Dedifferentiated amniotic fluid mesenchymal stem cell (primary cell): ENCODE measurements at regions not wholly inside any gene's neighbourhood (a gene's known extent, or its start where the extent isn't known, plus 50 kb on each side); places are given as distances from the start of the nearest gene placed in this dataset.

Experiments used
- DNase-seq: peaks from one replicate; pipeline ENCODE4 v3.0.0-alpha.2; 2016; ENCODE audit errors: extremely low spot score

DNA sequence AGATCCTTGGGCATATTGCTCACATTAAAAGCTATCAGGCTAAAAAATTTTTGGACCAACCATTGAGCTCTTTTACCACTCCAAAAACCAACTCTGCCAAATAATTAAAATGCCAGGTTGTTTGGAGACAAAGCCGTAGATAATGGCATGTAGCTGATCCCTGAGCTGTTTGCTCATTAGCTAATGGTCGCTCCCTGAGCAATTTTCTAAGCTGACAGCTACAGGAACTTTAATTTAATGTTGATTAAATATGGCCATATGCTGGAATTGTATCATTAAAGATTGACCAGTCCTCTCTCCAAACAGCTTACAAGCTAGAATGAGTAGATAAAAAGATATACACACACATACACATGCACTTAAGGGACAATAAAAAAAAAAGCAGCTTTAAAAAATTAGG lies 216.2 kb upstream of the ARHGAP20 start:
- DNase-seq = no peak

DNA sequence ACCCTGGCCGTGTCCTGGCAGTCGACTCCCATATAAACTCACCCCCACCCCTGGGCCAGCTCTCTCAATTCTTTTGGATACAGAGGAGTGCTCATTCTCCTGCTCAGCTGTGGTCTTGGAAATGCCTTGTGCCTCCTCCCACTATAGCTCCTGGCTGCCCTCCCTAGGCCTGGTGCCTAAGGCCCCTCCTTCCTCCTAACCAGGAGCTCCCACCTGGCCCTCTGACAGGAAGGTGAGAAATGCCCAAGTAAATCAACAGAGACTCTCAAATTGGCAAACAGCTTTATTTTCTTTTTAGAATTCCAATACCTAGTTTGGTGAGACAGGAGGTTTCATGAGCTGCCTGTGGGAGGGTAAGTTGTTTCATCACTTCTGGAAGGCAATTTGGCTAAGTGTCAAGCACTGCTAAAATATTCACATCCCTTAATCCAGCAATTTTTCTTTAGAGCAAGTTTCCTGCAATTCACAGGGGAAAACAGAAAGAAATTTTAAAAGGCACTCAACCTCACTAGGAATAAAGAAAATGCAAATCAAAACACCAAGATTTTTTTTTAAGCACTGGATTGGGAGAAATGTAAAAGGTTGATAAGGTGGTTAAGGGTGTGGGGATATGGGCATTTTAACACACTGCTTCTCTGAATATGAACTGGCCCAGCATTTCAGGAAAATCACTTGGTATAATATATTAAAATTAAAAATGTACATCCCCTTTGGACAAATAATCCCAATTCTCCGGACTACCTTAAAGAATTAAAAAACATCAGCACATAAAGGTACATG lies 209.7 kb upstream of the ARHGAP20 start:
- DNase-seq = peak; percentile 45

DNA sequence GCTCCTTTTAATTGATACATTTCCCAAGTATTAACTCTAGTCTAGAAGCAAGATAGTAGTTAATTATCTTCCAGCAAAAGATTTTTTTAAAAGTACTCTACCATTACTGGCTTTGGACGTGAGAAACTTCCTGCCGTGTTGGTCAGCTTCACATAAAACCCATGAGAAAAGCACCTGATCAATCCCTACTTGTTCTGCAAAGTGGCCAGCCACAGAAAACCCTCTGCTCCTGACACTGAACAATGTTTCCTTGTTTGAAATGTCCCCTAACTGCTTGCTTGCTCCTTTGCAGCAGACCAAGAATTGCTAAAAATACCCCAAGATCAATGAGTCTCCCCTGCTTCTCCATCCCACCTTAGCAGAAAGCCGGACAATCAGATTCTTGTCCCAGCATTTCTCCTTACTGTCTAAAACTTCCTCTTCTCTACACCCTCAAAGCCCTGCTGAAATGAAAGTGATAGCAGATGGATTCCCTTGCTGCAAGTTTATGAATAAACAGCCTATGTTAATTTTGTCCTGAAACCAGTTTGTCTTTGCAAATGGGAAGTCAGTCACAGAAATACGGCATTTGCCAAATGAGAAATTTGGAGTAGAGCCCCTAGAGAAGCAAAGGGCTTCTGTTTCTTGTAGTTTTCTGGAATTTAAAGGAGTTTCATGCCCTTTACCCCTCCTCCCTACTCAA lies 207.1 kb upstream of the ARHGAP20 start:
- DNase-seq = no peak

DNA sequence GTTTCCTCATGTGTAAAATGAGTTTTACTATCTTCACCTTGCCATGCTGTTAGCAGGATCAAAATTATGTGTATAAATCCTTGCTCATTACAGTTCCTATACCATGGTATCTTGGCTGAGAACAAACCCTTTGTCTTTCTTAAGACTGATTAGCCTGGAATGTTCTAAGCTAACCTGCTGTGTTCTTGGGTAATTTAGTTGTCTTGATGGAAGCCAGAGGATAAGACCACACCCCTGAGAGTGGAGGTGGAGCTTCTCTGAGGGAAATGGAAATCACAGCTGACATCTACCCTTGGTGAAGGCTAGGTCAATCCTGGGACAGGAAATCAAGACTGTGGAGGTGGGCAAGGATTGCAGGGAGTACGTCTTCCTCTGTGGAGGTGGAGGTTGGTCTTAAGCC lies 206.1 kb upstream of the ARHGAP20 start:
- no peak for DNase-seq

DNA sequence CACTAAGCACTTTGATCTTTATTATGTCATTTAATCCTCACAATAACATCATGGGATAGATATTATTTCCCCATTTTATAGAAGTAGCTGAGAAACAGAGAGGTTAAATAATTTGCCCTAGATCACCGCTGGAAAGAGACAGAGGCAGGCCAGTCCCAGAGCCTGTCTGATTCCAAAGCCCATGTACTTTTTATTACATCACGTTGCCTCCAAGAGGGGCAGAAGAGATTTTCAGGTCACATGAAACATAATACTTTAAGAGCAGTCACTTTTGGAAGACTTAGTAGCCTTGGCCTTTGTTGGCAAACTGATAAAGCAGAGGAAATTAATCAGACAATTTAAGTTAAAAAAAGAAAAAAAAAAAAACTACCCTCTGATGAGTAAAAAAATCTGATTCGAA lies 200.2 kb upstream of the ARHGAP20 start:
- DNase-seq = no peak

DNA sequence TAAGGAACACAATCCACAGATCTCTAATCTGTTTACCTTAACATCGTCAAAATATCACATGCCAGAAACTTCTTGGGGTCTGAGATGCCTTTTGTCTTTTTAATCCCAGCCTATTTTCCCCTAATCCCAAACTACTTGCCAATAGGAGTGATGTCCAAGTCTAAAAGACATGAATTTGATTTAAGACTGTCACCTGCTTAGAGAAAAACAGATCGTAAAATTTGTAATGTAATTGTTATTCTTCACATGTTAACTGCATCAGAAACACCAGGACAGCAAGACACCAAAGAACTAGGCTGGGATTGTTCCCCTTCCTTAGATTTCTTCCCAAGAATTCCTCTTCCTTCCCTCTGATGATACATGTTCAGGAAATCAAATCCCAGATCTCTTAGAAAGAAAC lies 198.1 kb upstream of the ARHGAP20 start:
- no peak for DNase-seq

DNA sequence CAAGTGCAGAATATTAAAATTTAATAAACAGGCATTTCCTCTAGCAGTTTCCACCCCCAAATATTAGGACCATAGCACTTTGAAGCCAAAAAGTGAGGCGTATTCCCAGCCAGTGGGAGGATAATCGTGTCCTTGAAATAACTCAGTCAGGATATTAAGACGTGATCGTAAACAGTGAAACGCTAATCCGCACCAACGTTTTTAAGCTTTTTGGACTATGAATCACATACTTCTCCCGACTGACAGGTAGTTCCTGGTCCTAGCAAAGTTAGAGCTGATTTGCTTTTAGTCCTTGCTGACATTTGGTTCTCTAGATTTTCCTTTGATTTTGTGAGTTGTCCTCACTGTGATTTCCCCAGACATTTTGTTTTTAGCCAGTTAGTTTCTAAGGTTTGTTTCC lies 197.1 kb upstream of the ARHGAP20 start:
- no peak for DNase-seq

DNA sequence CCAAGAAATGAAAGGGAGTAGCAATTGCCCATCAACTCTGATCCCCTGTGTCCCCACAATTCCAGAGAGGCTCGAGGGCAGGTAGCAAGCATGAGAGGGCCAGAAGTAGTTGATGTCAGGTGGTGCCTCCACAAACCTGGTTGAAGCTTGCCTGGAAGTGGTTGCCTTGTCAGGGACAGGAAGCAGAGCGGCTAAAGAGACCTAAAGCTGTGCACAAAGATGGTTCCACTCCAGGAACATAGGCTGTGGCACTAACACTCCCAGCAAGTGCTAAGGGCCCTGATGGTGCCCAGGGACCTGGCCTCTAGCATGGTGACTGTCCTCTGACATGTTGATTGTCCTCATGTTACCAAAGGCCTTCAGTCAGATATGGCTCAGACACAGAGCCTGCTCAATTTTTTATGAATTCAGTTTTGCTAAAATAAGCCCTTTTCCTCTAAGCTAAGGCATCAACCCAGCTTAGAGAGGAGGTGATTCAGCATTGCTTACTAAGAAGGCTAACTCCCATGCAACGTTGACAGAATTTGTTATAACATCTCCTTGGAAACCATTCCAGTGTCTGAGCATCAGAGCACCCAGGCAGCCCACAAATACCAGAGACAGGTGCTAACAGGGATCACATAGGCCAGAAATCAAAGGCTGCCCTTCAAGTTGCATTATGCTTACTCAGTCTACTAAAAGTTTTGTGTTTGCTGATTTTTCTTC lies 196.3 kb upstream of the ARHGAP20 start:
- DNase-seq = peak; percentile 75

DNA sequence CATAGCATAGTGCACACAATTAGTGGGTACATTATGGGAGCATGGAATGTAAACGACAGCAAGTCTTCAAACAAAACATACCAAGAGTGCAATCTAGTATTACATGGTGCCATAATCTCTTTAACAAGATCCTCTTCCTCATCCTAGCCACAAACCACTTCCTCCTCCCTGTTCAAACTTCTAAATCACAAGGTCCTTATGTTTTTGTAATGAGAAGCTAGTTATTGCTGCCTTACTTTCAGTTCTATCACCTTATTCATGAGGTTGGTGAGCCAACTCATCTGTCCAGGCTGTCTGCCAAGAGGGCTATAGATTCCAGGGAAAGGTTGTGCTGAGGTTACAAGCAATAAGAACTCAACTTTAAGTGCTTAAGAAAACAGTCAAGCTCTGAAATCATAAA lies 195.4 kb upstream of the ARHGAP20 start:
- peak; percentile 64 for DNase-seq

DNA sequence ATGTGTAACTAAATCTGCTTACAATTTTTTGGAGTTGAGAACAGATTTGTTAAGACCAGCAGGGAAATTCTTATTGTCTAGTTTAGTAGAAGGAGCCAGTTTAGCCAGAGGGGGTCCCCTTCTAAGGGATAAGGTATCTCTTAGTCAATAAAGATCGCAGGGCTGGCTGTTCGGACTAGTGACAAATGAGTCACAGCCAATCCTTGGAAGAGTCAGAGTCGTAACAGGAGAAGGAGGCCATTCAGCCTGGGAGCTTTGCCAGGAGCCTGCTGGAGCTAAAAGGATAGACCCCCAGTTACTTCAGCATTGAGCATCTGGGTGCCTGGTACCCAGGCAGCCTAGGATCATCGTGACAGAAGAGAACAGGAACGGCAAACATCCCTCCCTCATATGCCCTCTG lies 191.6 kb upstream of the ARHGAP20 start:
- DNase-seq = no peak

DNA sequence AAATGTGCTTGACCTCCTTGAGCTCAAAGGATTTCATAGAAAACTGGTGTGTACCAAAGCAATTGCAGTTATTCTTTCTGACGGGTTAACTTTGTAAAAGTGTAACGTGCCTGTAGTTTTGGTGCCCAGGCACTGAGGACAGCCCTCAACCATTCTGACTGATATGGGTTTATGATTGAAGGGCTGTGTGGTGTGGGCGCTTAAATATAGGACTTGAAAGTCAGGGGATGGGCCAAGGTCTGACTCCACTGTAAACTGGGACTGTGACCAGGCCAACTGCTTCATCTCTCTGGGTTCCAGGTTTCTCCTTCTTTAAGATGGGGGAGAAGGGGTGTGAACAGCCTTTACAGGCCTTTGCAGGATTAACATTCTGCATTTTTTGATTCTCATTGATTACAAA lies 191.1 kb upstream of the ARHGAP20 start:
- DNase-seq = no peak

DNA sequence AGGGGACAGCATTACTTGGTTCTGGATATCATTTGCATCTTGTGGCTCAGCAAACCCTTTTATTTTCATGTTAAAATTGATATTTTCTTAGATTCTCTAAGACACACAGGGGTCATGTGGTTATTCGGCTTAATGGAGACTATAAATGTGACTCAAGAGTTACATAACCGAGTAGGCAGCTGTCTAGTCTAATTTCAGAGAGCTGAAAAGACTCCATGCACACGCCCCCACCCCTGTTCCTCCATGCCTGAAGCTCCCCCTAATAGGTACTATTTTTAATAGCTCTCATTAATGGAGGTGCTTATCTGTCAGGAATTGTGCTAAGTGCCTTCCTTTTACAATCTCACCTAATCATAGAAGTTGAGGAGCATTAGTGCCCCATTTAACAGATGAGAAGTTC lies 189.2 kb upstream of the ARHGAP20 start:
- no peak for DNase-seq

DNA sequence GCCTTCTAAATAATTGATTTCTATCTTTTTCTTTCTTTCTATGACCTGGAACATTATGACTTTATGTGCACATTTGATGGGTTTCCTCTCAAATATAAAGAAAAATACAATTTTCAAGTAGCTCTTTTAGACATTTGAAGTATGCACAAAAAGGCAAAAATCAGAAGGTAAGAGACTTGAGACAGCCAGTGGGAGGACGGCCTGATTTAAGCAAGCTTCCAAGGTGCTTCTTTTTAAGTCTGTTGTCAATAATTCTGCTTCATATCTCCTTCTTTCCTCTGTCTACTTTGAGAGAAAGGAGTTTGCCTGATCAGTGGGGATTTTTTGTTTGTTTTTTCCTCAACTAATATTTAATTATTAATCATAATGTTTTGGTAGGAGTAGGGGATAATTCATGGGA lies 188.2 kb upstream of the ARHGAP20 start:
- no peak for DNase-seq

DNA sequence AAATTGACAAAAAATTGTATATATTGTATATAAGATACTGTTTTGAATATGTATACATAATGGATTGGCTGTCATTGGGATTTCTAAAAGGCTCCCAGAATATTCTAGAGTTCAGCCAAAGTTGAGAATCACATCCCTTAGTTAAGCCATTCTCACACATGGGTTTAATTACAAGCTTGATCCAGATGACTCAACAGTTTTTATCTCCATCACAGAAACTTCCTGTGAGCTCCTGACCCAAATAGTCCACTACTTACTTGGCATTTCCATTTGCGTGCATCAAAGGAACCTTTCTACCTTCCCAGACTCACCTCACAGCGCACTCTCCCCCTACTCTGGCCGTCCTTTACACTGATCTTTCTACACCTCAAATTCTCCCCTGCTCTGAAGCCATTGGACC lies 184.8 kb upstream of the ARHGAP20 start:
- peak; percentile 67 for DNase-seq

DNA sequence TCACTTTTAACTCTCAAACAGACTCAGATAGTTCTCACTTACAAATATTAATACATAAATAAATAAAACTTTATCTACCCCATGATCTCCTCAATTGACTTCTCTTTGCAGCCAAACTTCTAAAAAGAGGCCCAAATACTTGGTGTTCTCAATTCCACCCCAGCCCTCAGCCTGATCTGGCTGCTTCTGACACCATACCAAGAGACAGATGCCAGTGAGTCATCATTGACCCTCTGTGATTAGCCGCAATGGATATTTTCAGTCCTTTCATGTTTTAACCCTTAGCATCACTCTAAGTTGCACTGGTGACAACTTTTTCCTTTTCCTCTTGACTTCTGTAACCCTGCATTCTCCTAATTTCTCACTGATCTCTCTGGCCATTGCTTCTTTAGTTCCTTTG lies 184.1 kb upstream of the ARHGAP20 start:
- DNase-seq = no peak

DNA sequence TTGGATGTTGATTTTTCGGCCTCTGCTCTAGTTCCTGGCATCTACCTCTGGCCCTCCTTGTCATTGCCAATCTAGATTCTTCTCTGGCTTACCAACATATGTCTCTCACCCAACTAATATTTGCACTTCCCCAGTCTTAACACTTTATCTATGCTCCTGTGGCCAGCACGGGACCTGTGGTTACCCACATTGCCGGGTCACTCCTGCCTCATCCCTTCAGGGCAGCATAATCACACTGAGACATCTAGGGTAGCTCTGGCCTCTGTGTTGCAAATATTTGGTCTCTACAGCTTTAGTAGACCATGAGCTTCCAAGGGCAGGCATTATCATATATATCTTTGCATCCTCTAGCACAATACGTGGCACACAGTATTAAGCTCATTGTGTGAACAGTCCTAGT lies 182.0 kb upstream of the ARHGAP20 start:
- no peak for DNase-seq

DNA sequence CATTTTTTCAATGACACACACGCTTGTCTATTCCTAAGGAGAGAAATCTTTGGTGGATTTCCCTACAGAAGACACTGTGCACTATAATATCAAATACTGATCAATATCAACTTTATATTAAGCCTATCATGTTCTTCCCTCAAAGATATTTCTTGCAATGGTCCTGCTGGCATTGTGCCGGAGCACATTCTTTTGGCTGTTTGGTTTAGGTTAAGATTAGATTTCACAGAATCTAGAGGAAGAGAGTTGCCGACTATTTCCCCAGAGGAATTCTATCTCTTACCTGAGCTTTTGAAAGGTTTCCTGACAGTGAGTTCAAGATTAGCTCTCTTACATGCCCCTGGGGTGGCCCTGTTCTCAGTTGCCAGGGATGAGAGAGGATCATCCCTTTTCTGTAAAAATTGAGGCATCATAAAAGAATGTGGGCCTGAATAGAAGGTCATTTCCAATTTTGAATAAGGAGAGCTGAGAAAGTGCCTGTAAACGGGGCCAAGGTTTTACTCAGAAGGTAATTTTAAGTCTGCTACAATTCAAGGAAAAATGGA lies 180.6 kb upstream of the ARHGAP20 start:
- DNase-seq = no peak

DNA sequence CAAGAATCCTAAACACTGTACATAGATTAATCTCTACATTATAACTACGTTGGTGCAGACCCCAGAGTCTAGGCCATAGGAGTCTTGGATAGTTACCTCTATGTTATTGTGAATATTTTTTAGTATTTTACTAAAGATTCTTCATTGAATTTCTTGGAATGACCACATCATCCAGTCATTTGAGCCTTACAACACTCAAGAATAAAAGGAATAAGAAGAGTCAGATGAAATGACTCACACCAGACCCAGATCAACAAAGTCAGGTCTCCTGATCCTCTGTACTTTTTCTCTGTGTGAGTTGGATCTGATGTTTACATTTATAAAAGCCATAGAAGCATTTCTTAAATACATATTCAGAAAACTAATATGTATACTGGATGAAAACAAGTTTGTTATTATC lies 179.2 kb upstream of the ARHGAP20 start:
- DNase-seq = peak; percentile 51

DNA sequence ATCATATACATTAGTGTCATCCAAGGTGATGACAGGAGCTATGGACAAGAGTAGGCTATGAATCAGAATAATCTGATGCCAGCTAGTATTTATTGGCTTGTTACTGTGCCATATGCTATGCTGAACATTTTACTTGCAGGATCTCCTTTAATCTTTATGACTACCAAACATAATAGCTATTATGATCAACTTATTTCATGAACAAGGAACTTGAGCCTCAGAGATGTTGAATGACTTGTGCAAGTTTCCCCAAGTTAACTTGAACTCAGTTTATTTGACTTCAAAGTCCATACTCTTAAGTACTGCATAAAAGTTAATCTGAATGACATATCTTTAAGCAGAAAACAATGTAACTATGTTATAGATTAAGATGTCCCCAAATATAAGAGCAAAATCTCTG lies 178.8 kb upstream of the ARHGAP20 start:
- no peak for DNase-seq

DNA sequence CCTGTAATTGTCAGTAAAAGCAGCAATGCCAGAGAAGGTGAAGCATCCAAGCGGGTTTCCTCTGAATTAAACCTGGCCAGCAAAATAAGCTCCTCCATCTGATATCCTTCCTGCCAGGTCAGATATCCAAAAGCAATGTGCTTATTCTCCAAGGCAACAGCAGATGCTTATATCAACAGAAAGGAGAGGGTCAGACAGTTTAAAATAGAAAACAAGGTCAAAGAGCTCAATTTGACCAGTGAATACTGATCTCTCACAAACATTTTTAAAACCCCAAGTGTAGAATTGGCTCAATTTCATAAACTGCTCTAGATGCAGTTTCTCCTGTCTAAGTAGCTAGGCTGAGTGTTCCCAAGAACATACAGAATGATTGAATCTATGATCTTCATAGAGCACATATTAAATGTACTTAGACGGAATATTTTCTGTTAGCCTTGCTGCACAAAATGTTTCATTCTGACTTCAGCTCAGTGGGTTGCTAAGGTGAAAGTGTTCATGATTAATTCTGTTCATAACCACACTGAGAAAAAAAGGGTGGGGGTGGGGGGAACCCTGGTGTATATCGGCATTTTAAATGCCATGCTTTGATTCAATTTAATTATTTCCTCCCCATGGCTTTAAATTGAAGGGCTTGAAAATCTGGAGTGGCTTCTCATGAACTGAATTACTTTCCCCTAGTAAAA lies 174.2 kb upstream of the ARHGAP20 start:
- no peak for DNase-seq

DNA sequence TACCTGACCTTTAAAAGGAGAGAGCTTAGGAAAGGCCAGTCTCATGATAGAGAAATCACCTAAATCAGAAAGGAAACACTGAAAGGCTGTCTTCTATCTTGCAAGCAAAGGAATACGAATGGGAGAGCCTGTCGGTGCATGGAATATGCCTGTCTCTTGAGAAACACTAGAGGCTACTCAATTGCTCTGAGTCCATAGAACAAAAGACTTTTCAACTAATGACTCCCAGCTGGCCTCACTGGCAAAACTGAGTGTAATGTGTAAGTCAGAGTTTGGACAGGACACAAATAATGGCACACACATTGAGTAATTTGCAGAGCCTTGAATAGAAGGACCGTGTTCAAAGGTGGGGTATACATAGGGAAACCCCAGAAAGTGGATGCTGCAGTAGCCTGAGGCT lies 171.0 kb upstream of the ARHGAP20 start:
- DNase-seq = no peak

DNA sequence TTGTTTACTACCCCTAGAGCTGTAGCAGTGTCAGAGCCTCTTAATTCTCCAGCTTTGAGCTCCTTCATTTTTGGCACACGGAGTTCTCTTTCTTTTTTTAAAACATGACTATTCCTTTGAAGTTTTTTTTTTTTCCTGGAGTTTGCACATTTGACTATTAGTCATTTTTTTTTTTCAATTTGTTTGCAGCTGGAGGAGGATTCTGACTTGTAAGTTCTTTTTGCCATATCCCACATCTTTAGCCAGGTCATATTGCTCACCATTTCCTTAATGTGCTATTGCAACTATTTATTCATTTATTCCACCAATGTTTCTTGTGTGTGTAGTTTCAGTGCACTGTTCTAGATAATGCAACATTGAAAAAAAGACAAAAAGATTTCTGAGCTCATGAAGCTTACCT lies 166.3 kb upstream of the ARHGAP20 start:
- no peak for DNase-seq
